OCI-M1 (cell line): ENCODE measurements at regions not wholly inside any gene's neighbourhood (a gene's known extent, or its start where the extent isn't known, plus 50 kb on each side); places are given as distances from the start of the nearest gene placed in this dataset.
A peak's percentile ranks its signal among the peaks of the same experiment; 100 is the strongest.
"Not testable (repeated sequence)": the region's sequence is repeated elsewhere in the genome, so short reads cannot be mapped to it uniquely, and the experiment has no call there.

Experiments
- DNase-seq: peaks from one replicate; lab custom pipeline; 2025; lab: John Stamatoyannopoulos, UW

DNA sequence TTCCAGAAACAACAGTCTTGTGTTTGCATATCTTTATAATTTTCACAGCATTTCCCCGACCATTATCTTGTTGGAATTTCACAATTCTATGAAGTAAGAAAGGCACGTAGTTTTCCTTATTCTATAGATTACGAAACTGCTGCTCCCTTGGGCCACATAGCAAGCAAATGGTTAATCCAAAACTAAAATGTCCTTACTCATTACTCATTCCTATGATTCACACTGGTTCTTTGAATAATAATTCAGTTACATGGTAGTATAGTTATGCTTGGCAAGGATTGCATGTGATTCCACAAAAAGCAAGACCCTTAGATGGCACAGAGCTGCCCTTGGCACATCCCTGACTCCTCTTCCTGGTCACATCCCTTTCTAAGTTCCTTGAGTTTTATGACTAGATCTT, 51.2 kb downstream of the OR13H1 start:
- DNase-seq = no peak

GRCh38 chrX:131607792-131608369, 64.0 kb downstream of the OR13H1 start:
- no peak for DNase-seq

DNA sequence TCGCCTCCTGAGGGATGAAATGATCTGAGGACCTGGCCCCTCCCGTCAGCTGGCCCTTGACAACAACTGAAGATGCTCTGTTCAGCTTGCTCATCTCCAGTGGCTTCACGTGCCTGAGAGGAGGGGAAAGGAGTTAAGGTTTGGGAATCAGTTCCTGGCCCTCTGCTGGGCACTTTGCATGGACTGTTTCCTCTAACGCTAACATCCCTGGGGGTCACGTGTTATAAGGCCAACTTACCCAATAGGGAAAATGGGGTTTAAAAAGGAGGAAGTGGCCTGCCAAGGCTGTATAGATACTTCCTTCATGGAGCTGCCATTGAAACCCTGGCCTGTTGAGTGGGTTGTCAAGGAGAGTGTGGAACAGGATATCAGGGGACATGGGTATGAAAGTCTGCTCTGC, 65.6 kb downstream of the OR13H1 start:
- no peak for DNase-seq

DNA sequence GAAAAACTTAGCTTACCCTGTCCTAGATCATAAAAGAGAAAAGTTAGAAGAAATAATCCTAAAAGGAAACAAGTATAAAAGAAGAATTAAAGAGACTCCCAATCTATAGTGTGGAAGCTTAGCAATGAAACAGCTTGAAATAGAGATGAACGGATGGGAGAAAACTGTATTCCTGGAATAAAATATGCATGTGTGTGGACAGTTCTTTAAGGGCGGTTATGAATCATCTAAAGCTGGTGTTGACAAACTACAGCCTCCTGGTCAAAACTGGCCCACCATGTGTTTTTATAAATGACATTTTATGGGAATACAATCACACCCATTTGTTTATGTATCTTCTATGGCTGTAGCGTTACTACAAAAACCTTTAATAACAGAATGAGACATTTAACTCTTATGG, 69.4 kb downstream of the OR13H1 start:
- DNase-seq = no peak

DNA sequence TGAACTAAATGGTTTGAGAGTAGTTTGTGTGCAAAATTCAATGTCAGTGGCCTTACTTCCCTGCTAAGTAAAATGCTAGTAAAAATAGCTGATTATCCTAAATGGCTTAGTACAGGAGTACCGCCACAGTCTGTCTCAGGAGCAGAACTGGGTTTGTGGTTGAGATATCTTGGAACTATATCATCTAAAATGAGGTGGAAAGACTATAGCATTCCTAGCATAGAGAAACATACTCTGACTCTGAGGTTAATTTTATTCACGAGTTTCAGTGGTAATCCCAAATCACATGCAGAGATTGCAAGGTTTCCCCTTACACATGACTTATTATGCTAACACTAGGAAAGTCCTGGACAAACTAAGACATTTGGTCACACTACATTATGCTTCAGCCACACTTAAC, 70.4 kb downstream of the OR13H1 start:
- DNase-seq = no peak

DNA sequence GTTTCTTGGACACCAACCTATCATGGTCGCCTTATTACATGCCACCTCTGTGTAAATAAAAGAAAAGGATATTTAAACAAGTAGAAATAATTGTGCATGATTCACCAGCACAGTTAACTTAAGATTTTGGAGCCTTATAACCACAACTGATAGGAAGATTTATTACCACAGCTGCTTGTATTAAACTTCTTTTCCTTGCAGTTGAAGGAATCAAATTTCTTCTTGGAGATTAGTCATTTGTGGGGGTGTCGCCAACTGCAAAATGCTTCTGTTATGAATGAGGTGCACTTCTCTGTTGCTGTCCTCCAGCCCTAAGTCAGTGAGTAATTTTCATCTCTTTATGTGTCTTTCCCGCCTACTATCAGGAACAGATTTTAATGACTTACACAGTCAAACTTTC, 73.3 kb downstream of the OR13H1 start:
- DNase-seq = peak; percentile 5

GRCh38 chrX:131621650-131622049, 77.8 kb downstream of the OR13H1 start:
- no peak for DNase-seq

DNA sequence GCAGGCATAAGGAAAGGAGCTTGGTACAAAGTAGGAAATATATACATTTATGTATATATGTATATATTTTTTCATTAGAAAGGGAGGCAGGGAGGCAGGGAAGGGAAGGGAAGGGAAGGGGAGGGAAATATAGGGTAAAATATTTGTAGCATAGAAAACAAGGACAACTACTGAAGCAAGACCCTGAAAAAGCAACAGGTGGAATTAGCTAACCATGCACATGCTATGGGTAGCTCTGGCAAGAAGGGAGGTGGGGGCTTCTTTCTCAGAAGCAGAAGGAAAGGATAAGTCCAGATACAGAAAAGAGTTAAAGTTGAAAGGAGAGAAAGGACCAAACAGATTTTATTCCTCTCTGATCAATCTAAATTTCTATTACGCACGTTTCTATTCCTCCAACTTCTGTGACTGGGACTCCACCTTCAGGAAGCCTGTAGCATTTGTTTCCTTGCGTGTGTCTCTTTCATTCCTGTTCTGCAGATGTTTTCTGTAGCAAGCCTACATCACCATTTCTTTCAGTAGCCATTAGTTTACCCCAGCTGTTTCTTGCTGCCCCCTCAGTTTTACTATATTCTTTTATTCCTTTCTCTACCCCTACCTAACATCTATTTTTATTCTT, 82.9 kb downstream of the OR13H1 start:
- peak; percentile 7 for DNase-seq

GRCh38 chrX:131630534-131630933, 86.7 kb downstream of the OR13H1 start:
- no peak for DNase-seq

- peak; percentile 57 for DNase-seq
These were observed 89.5 kb downstream of the OR13H1 start for GRCh38 chrX:131633285-131633917.

DNA sequence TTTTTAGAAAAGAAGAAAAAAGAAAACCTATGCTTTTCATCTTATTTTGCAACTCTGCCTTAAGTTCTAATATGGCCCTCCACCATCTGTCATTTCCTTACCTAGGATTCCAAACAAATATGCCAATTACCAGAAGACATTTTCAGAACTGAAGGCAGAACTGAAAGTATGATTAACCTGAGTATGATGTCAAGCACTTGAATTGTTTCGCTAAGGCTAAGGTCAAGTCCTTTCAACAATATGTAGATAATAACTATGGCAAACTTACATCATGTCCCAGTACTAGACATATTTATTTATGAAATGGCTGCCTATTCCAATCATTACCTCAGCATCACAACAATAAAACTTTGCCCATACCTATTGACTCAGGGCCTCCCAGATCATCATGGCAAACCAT, 91.0 kb downstream of the OR13H1 start:
- no peak for DNase-seq

- DNase-seq = no peak
These were observed 102.2 kb downstream of the OR13H1 start for GRCh38 chrX:131646106-131646505.

DNA sequence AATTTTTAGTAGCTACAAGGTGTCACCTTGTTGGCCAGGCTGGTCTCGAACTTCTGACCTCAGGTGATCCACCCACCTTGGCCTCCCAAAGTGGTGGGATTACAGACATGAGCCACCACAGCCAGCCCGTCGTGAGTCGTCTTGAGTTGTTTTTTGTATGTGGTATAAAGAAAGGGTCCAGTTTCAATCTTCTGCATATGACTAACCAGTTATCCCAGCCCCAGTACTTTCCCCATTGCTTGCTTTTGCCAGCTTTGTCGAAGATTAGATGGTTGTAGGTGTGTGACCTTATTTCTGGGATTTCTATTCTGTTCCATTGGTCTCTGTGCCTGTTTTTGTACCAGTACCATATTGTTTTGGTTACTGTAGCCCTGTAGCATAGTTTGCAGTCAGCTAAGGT, 105.9 kb downstream of the OR13H1 start:
- DNase-seq = no peak

GRCh38 chrX:131650637-131651410, 107.0 kb downstream of the OR13H1 start:
- no peak for DNase-seq

GRCh38 chrX:131663726-131664125, 119.9 kb downstream of the OR13H1 start:
- not testable (repeated sequence) for DNase-seq

- no peak for DNase-seq
These were observed 127.9 kb downstream of the OR13H1 start for GRCh38 chrX:131671735-131672134.

GRCh38 chrX:131675596-131676194, 131.8 kb downstream of the OR13H1 start:
- DNase-seq = peak; percentile 47

GRCh38 chrX:131677655-131678628, 134.1 kb downstream of the OR13H1 start:
- DNase-seq = peak; percentile 46

DNA sequence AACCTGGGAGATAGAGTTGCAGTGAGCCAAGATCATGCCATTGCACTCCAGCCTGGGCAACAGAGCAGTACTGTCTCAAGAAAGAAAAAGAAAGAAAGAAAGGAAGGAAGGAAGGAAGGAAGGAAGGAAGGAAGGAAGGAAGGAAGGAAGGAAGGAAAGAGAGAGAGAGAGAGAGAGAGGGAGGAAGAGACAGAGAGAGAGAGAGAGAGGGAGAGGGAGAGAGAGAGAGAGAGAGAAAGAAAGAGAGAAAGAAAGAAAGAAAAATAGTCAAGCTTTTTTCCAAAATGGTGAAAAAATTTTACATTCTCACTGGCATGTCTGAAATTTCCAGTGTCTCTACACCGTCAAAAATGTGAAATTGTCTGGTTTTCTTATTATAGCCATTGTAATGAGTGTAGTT, 138.9 kb downstream of the OR13H1 start:
- not testable (repeated sequence) for DNase-seq

GRCh38 chrX:131693359-131693758, 149.5 kb downstream of the OR13H1 start:
- DNase-seq = no peak

- DNase-seq = not testable (repeated sequence)
These were observed 153.1 kb downstream of the OR13H1 start for GRCh38 chrX:131696989-131697388.
